ENCODE measurements at regions not wholly inside any gene's neighbourhood (a gene's known extent, or its start where the extent isn't known, plus 50 kb on each side); places are given as distances from the start of the nearest gene placed in this dataset.

DNA sequence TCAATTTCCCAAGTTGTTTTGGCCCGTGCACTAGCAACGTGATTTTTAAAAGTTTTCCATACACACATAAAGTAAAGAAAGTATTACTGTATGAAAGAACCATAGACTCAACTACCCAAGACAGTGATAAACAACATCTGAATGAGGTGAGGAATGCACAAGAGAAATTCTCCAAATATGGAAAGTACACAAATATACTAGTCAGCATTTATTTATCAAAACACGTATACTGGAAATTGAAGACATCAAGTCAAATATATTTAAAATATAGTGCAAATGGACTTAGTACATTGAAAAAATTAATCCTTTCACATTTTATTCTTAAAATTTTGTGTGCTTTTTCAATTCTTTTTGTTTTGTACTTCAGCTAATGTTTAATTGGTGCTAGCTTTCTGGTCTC, 143.6 kb downstream of the ARL4A start:
- TF ChIP-seq ZNF274 (IDR thresholded peaks at IDR 0.05; ENCODE audit: low read depth, low read length) (no peak), YY1 (IDR thresholded peaks at IDR 0.05; ENCODE audit: insufficient read depth, insufficient read length) (no peak)
